A549 (cell line): ENCODE measurements at regions not wholly inside any gene's neighbourhood (a gene's known extent, or its start where the extent isn't known, plus 50 kb on each side); places are given as distances from the start of the nearest gene placed in this dataset.

Source experiments
- ATAC-seq, 2 experiments: fragments of 200-7000 bp in 1 of 2; fragments of >200 bp in 1 of 2; cut with Nextera tagmentation in 1 of 2; cut with Tn5 transposase in 1 of 2; 3 replicates each; pipeline versions ENCODE4 v1.8.0 to v1.9.1; 2018 to 2020; ENCODE audit warnings: mild to moderate bottlenecking in 1 of 2, moderate library complexity in 1 of 2
- CTCF ChIA-PET: fragments of 300-600 bp; sonication (Branson Sonifier 250); formaldehyde crosslinking; extraction: SDS; loops from one replicate; lab custom pipeline; 2021; ENCODE audit warnings: antibody characterized with exemption, inconsistent platforms; lab: Yijun Ruan, JAX
- POLR2A ChIA-PET: fragments of 350-600 bp; formaldehyde crosslinking; extraction: SDS; loops from one replicate; lab custom pipeline; 2021; ENCODE audit warnings: antibody characterized with exemption, inconsistent platforms; lab: Yijun Ruan, JAX
- DNase-seq, 2 experiments: peaks; one replicate each; pipeline versions ENCODE4 v3.0.0 to v3.0.0-alpha.2; 2011 to 2016; ENCODE audit warnings: low read depth in 1 of 2, low spot score in 1 of 2
- FAIRE-seq: peaks from 2 replicates; lab custom pipeline; 2011; peaks lifted over from hg19 to GRCh38; lab: Jason Lieb, UNC
- H3K27ac ChIP-seq, 2 experiments: fragments of >200 bp; sonication (Bioruptor Twin); formaldehyde crosslinking; 3 replicates each; pipeline ENCODE4 v1.5.1; 2016 to 2017
- H3K4me1 ChIP-seq: fragments of >200 bp; sonication (Bioruptor Twin); formaldehyde crosslinking; 3 replicates; pipeline ENCODE4 v1.6.1; 2016
- H3K4me2 ChIP-seq: fragments of >200 bp; sonication (Bioruptor Twin); formaldehyde crosslinking; 3 replicates; pipeline ENCODE4 v1.6.1; 2016
- H3K4me3 ChIP-seq: fragments of >200 bp; sonication (Bioruptor Twin); formaldehyde crosslinking; 3 replicates; pipeline ENCODE4 v1.5.1; 2016
- H3K9me3 ChIP-seq: fragments of >200 bp; sonication (Bioruptor Twin); formaldehyde crosslinking; 3 replicates; pipeline ENCODE4 v1.6.1; 2016
- CBX2 ChIP-seq: fragments of 200-600 bp; sonication (generic); IDR thresholded peaks from 2 replicates; pipeline ENCODE4 v1.6.1; 2016; ENCODE audit warnings: low read depth, mild to moderate bottlenecking, borderline replicate concordance
- CEBPB ChIP-seq, 2 experiments: fragments of >200 bp in 1 of 2; sonication (Bioruptor Twin) in 1 of 2; formaldehyde crosslinking in 1 of 2; IDR thresholded peaks; 2 replicates each; pipeline ENCODE4 v1.6.1; 2012 to 2016
- CTCF ChIP-seq: fragments of >200 bp; sonication (Bioruptor Twin); formaldehyde crosslinking; IDR thresholded peaks from 3 replicates; pipeline ENCODE4 v1.5.1; 2016
- EHF ChIP-seq: fragments of 250-450 bp; sonication (Bioruptor Pico); IDR thresholded peaks from 2 replicates; pipeline ENCODE4 v1.5.0; 2020; ENCODE audit warnings: mild to moderate bottlenecking
- ELK1 ChIP-seq: fragments of 150-350 bp; IDR thresholded peaks from 2 replicates; pipeline ENCODE4 v1.6.1; 2014; ENCODE audit warnings: low read depth, mild to moderate bottlenecking, low read length
- FOSL2 ChIP-seq, 2 experiments: fragments of 450-650 bp in 1 of 2; fragments of >200 bp in 1 of 2; sonication (Bioruptor Twin) in 1 of 2; formaldehyde crosslinking; IDR thresholded peaks; 2 replicates each; pipeline versions ENCODE4 v1.5.0 to v1.6.1; 2016 to 2020; ENCODE audit warnings: mild to moderate bottlenecking in 1 of 2, moderate library complexity in 1 of 2
- FOXS1 ChIP-seq: fragments of 250-450 bp; sonication (Bioruptor Pico); IDR thresholded peaks from 2 replicates; pipeline ENCODE4 v1.5.0; 2020; ENCODE audit warnings: mild to moderate bottlenecking, moderate library complexity
- GATA3 ChIP-seq: IDR thresholded peaks from 2 replicates; pipeline ENCODE4 v1.6.1; 2012; ENCODE audit warnings: borderline replicate concordance
- HDAC2 ChIP-seq: fragments of 200-600 bp; sonication (generic); IDR thresholded peaks from 2 replicates; pipeline ENCODE4 v1.6.1; 2016
- HES2 ChIP-seq: fragments of >200 bp; sonication (Bioruptor Twin); formaldehyde crosslinking; IDR thresholded peaks from 2 replicates; pipeline ENCODE4 v1.6.1; 2016
- HEYL ChIP-seq: fragments of 250-450 bp; sonication (Bioruptor Pico); IDR thresholded peaks from 2 replicates; pipeline ENCODE4 v1.8.0; 2021; ENCODE audit warnings: mild to moderate bottlenecking, moderate library complexity
- HOXB13 ChIP-seq: fragments of 250-450 bp; sonication (Bioruptor Pico); IDR thresholded peaks from 2 replicates; pipeline ENCODE4 v1.5.0; 2020; ENCODE audit warnings: low read depth, mild to moderate bottlenecking, moderate library complexity
- HOXB5 ChIP-seq: fragments of 250-450 bp; sonication (Bioruptor Pico); IDR thresholded peaks from 2 replicates; pipeline ENCODE4 v1.5.0; 2020; ENCODE audit warnings: mild to moderate bottlenecking, moderate library complexity
- JUN ChIP-seq, 2 experiments: fragments of >200 bp; sonication (Bioruptor Twin); formaldehyde crosslinking; IDR thresholded peaks; 2 replicates in 1 of 2; 3 replicates in 1 of 2; pipeline ENCODE4 v1.6.1; 2016 to 2017
- KDM1A ChIP-seq: fragments of 200-600 bp; sonication (generic); IDR thresholded peaks from 2 replicates; pipeline ENCODE4 v1.6.1; 2016; ENCODE audit warnings: low read depth, mild to moderate bottlenecking
- MAZ ChIP-seq: fragments of 150-350 bp; IDR thresholded peaks from 2 replicates; pipeline ENCODE4 v1.6.1; 2014; ENCODE audit warnings: antibody characterized with exemption, low read depth, low read length, borderline replicate concordance
- POLR2A ChIP-seq: IDR thresholded peaks from 2 replicates; pipeline ENCODE4 v1.6.1; 2012; ENCODE audit warnings: mild to moderate bottlenecking, low read length
- RCOR1 ChIP-seq: fragments of 150-350 bp; IDR thresholded peaks from 2 replicates; pipeline ENCODE4 v1.6.1; 2014; ENCODE audit warnings: antibody characterized with exemption, low read length, low read depth
- SREBF2 ChIP-seq: fragments of 450-650 bp; IDR thresholded peaks from 2 replicates; pipeline ENCODE4 v1.6.1; 2014; ENCODE audit warnings: mild to moderate bottlenecking, moderate library complexity
- TP53 ChIP-seq: fragments of 250-450 bp; sonication (Bioruptor Pico); IDR thresholded peaks from 2 replicates; pipeline ENCODE4 v1.5.0; 2021; ENCODE audit warnings: mild to moderate bottlenecking, moderate library complexity
- USF2 ChIP-seq: fragments of 450-650 bp; IDR thresholded peaks from 2 replicates; pipeline ENCODE4 v1.6.1; 2014; ENCODE audit warnings: antibody characterized with exemption
- ZFP36 ChIP-seq: fragments of 450-650 bp; IDR thresholded peaks from 2 replicates; pipeline ENCODE4 v1.6.1; 2014; ENCODE audit warnings: borderline replicate concordance; ENCODE audit not compliant: partially characterized antibody
- ZNF302 ChIP-seq: fragments of 250-450 bp; sonication (Bioruptor Pico); IDR thresholded peaks from 2 replicates; pipeline ENCODE4 v1.9.0; 2021; ENCODE audit warnings: inconsistent platforms, mild to moderate bottlenecking, moderate library complexity
- ZSCAN20 ChIP-seq: fragments of 250-450 bp; sonication (Bioruptor Pico); IDR thresholded peaks from 2 replicates; pipeline ENCODE4 v1.8.0; 2022; ENCODE audit warnings: mild to moderate bottlenecking, moderate library complexity
- WGBS: methylation state at CpG from one replicate; pipeline ENCODE4 v1.1.6; 2017; ENCODE audit errors: missing lambda C conversion rate; 5-methylcytosine and 5-hydroxymethylcytosine counted together
- TF ChIP-seq, protein P1 (sequence below): fragments of 250-450 bp; sonication (Bioruptor Pico); IDR thresholded peaks from 2 replicates; pipeline ENCODE4 v1.5.0; 2020; ENCODE audit warnings: low read depth, mild to moderate bottlenecking, moderate library complexity

GRCh38 chr5:89042746-89043145 is 159.8 kb upstream of the MEF2C start:
- POLR2A ChIA-PET: no interaction called here
- H3K4me3 ChIP-seq: no peak overlapping the region
- H3K4me1 ChIP-seq: no peaks in the 10 kb centered on the region
- H3K9me3 ChIP-seq: no peaks in the 10 kb centered on the region
- ATAC-seq (no peak), FAIRE-seq (no peak), DNase-seq (no peak)
- H3K4me2 ChIP-seq: no peak overlapping the region
- TF ChIP-seq ZNF302 (CRISPR knock-in tag) (no peak), CEBPB (IDR thresholded peaks at IDR 0.05) (no peak), FOSL2 (IDR thresholded peaks at IDR 0.05) (no peak), FOSL2 (CRISPR knock-in tag; IDR thresholded peaks at IDR 0.05) (no peak), TP53 (CRISPR knock-in tag) (no peak), HEYL (CRISPR knock-in tag) (no peak), RCOR1 (no peak), CTCF (no peak)
- TF ChIP-seq, protein P1, sequence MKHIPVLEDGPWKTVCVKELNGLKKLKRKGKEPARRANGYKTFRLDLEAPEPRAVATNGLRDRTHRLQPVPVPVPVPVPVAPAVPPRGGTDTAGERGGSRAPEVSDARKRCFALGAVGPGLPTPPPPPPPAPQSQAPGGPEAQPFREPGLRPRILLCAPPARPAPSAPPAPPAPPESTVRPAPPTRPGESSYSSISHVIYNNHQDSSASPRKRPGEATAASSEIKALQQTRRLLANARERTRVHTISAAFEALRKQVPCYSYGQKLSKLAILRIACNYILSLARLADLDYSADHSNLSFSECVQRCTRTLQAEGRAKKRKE (CRISPR knock-in tag): no peak
- CTCF ChIA-PET: no interaction called here
- no peak overlapping the region for H3K27ac ChIP-seq
- WGBS: 0% methylated on average over 2 of the region's 2 CpGs

- Histone ChIP-seq H3K4me3 (no peak overlapping the region), H3K4me2 (no peak overlapping the region), H3K4me1 (no peaks in the 10 kb centered on the region), H3K9me3 (no peaks in the 10 kb centered on the region), H3K27ac (no peak overlapping the region)
- FAIRE-seq: no peak
- ChIA-PET CTCF (no interaction called here), POLR2A (no interaction called here)
- ATAC-seq: no peak
- TF ChIP-seq ELK1: no peak
- no peak for TF ChIP-seq CBX2
- TF ChIP-seq SREBF2: no peak
- TF ChIP-seq FOSL2 (IDR thresholded peaks at IDR 0.05): no peak
- TF ChIP-seq FOSL2 (CRISPR knock-in tag; IDR thresholded peaks at IDR 0.05): no peak
- TF ChIP-seq USF2: no peak
- TF ChIP-seq HOXB13 (CRISPR knock-in tag): no peak
- TF ChIP-seq, protein P1 (CRISPR knock-in tag): no peak
- no peak for TF ChIP-seq ZSCAN20 (CRISPR knock-in tag)
- TF ChIP-seq HOXB5 (CRISPR knock-in tag): no peak
- TF ChIP-seq MAZ: no peak
- no peak for TF ChIP-seq HDAC2
- no peak for TF ChIP-seq POLR2A
- TF ChIP-seq ZFP36: no peak
- no peak for TF ChIP-seq FOXS1 (CRISPR knock-in tag)
- no peak for TF ChIP-seq JUN (IDR thresholded peaks at IDR 0.05)
- TF ChIP-seq GATA3: no peak
- no peak for TF ChIP-seq KDM1A
- TF ChIP-seq EHF: no peak
- no peak for TF ChIP-seq HES2
- no peak for TF ChIP-seq ZNF302 (CRISPR knock-in tag)
- 18% methylated on average over 3 of the region's 3 CpGs for WGBS
- no peak for DNase-seq
Observed at GRCh38 chr5:89041976-89042375, 159.0 kb upstream of the MEF2C start.
